GM18909 (cell line): ENCODE measurements at regions not wholly inside any gene's neighbourhood (a gene's known extent, or its start where the extent isn't known, plus 50 kb on each side); places are given as distances from the start of the nearest gene placed in this dataset.

ENCODE experiments used
- ATAC-seq: cut with Tn5 transposase; IDR thresholded peaks from one replicate; pipeline ENCODE4 v1.9.1; 2021; ENCODE audit warnings: mild to moderate bottlenecking; ENCODE audit not compliant: unreplicated experiment, poor library complexity

DNA sequence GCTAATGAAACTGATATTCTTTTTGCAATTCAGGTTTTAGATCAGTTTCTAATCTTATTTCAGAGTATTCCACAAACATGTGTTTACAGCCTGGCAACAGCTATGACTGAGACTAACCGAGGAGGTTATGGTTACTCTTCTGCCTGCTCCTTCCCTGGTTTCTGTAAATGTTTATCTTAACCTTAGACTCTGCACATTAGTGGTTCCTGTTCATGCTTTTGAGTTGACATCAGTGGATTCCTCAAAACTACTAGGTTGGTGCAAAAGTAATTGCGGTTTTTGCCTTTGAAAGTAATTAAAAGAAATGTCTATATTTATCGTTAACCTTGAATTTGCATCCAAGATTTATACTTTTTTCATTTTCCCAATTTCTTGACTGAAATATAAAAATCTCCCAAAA is 237.0 kb upstream of the TSHZ3 start:
- ATAC-seq, result no peak

DNA sequence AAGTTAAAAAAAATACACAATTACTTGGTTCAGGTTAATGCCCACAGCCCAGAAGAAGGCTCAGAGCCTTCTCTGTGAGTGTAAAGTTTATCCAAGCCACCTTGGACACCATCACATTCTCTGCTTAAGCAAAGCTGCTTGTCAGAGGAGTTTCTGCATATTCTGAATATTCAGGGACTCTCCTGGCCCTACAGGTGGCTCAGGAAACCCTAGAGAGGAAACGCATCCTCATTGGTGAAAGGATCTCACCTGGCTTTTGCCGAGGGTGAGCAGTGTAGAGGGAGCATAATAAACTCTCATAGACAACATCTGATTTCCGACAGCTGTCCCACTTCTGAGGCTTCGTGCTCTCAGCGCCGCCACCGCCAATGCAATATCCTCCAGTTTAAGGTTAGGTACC is 239.9 kb upstream of the TSHZ3 start:
- ATAC-seq, result no peak

DNA sequence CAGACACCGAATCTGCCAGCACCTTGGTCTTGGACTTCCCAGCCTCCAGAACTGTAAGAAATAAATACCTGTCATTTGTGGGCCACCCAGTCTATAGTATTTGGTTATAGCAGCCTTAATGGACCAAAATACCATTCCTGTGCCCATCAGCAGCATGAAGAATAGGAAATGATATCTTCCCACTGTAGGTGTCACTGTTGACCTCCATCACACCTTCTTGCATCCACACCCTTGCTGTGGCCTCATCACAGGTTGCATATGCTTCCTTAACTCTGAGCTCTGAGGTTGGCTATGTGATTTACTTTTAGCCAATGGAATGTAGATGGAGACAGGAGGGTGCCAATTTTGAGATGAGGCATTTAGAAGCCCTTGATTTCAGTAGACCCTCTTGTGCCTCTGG is 242.0 kb upstream of the TSHZ3 start:
- ATAC-seq, result no peak

DNA sequence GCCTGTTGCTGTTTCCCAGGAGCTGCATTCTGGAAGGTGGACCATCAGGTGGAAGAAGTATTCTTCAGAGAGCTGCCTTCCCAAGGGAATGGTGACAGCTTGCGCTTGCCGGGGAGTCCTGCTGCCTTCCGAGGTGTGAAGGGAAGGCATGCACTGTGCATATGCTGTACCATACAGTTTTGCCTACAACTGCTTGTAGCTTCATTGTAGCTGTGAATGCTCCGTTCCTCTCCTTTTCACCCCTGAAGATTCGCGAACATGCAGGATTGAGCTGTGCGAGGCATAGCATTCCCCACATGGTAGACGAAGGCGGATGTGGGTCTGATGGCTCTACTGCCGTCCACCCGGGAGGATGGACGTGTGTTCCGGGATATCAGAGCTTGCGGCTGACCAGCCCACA is 243.2 kb upstream of the TSHZ3 start:
- no peak for ATAC-seq

DNA sequence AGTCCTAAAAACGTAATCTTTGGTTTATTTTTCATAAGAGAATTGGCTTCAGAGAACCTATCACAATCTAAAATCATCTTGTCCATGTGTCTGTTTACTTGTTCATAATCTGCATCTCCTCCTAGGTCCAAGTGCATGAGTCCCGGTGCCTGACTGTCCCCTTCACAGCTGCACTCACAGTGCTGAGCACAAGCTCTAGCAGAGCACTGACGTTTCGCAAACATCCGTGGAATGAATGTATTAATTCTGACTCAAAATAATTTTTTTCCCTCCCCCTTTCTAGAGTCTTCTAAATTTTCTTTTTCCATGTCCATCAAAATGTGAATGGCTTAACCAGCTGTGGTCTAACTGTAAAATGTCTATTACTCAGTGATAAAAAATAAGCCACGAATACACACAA is 245.5 kb upstream of the TSHZ3 start:
- no peak for ATAC-seq

DNA sequence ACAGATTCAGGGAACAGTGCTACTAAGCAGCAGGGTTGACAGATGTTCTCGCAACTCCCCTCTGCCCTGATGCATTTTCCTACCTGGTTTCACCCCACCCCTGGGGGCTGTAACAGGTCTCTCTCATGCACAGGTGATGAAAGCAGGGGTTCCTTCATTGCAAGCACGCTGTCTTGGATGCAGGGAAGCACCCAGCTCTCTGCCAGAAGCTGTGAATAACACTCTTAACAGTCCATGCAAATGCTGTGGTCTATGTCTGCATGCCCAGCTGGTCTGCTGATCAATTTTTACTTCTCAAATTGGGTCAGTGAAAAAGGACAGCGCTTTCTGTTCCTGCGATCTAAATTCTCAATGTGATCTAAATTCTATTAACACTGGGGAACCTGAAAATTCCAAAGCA is 246.3 kb upstream of the TSHZ3 start:
- ATAC-seq, result no peak

DNA sequence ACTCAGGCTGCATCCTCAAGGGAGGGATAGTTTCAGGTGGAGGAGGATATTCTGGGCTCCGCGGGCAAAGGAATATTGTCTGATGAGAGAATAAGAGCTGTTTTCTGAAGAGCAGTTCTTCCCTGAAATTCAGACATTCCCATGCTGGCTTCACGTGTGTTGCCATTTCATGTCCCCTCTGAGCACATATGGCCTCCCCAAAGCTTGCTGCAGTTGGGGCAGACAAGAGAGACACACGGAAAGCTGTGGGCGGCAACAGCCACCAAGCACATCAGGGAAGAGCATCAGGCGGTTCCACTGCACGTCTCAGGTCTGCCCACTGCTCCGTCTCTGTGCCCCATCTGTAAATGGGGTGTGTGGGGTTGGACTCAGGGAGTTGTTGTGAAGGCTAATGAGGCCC is 247.5 kb upstream of the TSHZ3 start:
- no peak for ATAC-seq

DNA sequence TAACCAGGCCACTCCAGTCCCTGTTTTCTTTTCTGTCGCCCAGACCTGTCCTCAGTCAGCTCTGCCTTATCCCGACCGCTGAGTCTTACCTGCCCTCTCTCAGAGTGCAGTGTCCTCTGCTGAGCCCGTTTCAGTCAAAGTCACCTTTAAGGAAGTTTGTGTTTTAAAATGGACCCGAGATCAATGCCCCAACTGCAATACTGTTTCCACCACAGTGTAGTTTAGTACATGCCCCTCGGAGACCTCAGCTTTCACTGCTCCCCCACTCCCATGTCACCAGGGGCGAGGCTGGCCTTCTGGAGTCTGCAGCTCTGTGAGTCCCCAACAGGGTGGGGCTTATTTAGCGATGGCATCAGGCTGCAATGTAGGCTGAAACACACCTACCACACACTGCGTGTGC is 248.4 kb upstream of the TSHZ3 start:
- no peak for ATAC-seq

DNA sequence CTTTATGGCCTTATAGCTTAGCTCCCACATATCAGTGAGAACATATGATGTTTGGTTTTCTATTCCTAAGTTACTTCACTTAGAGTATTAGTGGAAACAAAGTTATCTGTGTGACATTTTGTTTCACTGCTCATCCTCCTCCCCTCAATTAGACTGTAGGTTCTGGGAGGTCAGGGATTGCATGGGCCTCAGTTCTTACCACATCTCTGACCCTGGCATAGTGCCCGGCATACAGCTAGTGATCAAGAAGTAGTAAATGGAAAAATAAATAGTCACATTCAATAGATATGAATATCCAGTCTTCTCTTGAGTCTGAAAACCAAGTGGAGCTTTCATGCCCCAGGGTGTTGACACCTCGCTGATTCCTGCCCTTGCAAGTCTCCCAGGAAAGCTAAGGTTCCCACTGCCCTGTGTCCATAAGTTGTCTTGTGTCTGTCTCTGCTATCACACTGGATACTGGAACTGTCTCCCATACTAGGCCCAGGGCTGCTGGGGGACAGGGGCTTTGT is 249.5 kb upstream of the TSHZ3 start:
- ATAC-seq, result no peak

DNA sequence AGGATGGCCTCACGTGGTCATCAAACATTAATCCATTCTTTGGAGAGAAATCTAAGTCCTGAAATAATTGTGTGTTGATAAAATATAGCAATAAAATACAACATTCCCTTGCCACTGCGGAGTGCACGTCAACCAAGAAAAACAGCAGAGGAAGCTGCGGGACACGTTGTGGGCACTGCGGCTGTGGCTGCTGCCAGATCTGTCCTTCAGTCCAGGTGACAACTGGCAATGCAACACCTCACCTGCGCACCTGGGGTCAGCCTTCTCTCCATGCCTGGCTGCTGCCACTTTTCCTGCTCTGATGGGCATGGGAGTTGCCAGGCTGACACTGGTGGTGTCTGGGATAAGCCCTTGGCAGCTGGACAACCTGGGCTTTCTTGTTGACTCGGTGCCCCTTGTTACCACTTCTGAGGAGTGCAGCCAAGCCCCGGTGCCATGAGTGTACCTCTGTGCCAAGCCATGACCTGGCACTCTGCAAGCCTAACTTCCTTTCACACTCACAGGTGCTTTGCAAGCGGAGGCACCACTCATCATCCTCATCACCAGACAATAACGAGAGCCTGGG is 251.6 kb upstream of the TSHZ3 start:
- no peak for ATAC-seq

DNA sequence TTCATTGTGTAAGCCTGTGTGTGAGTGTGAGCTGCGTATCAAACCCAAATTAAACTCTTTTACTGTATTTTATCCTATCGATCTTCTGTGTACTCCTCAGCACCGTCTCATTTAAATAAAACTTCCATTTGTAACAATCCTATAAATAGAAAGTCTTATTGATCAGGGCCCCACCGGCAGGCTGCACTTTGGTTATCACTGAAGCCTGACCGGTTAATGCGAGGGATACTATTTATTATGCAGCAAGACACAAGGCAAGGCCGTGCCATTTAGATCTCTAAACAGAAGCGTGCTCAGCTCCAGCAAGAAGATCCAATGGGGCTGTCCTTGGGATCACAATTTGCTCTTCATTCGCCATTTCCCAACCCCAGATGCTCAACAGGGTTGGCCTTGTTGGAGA is 252.6 kb upstream of the TSHZ3 start:
- ATAC-seq, result no peak

DNA sequence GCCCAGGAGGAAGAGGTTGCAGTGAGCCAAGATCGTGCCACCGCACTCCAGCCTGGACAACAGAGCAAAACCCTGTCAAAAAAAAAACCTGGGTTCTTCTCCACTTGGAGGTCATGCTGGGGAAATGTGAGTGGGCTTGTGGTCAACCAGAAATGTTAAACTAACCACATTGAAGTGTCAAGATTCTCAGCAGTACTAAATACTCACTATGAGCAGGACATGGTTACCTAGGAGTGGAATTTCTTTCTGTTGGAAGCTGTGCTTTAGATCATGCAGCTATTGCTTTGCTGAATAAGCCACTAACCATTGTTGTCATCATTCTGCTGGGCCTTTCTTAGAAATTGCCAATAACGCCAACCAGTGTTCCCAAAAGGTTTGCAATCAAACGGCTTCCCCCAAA is 253.3 kb upstream of the TSHZ3 start:
- ATAC-seq, result no peak

DNA sequence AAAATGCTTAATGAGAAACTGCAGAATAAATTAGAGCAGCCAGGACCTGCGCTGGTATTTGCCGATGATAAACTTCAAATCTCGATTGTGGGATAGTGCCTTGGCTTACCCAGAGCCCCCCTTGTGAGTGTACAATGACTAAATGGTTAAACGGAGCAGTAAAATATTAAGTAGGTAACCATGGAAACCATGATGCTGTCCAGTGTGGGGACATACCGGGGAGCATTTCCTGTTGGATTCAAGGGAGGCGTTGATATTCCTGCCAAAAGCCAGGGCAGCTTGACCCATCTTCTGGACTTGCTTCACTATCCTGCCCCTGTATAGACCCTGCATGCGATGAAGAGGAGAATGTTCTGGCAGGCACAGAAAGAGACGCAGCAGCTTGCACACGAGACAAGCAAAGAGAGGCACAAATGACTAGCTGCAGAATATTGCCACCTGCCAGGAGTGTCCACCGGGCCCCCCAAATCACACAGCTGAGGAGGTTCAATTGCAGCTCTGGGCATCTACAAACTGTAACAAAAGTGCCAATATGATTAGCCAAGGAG is 255.3 kb upstream of the TSHZ3 start:
- ATAC-seq, result no peak

DNA sequence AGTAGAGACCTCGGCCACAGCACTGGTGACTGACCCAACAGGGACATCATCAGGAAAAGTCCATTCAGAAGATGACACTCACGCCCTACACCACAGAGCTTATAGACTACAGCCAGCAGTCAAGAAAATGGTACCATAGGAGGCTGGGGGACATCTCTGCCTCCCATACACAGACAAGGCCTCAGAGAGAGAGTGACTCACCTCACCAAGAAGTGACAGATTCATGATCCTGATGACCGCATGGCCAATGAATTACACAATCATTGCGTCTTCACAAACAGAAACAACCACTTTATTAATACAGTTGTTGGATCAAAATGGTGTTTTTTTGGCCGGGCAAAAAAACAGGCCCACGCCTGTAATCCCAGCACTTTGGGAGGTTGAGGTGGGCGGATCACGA is 260.8 kb upstream of the TSHZ3 start:
- no peak for ATAC-seq

DNA sequence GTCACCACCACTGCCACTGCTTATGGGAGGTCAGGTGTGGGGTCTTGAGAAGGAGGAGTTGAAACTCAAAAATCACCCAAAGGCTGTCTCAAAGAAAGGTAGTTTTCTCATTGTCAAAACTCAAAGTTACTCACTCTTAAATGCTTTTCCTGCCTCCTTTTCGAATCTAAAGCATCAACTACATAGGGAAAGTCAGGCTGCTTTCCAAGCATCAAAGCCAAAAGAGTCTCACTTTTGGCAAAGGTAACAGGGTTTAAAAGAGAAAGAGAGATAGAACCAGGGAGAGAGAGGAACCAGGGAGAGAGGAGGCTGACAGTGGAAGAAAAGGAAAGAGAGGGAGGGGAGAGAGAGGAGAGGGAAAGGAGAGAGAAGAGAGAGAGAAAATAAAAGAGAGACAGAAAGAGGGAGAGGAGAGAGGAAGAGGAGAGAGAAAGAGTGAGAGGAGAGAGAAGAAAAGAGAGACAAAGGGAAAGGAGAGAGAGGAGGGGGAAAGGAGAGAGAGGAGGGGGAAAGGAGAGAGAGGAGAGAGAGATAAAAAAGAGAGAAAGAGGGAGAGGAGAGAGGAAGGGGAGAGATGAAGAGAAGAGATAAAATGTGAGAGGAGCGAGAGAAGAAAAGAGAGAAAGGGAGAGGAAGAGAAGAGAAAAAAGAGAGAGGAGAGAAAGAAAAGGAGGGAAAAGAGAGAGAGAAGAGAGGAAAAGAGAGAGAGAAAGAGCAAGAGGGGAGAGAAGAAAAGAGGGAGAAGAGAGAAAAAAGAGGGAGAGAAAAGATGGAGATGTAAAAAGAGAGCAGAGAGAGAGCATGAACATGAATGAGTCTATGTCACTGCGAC is 262.0 kb upstream of the TSHZ3 start:
- ATAC-seq, result no peak

DNA sequence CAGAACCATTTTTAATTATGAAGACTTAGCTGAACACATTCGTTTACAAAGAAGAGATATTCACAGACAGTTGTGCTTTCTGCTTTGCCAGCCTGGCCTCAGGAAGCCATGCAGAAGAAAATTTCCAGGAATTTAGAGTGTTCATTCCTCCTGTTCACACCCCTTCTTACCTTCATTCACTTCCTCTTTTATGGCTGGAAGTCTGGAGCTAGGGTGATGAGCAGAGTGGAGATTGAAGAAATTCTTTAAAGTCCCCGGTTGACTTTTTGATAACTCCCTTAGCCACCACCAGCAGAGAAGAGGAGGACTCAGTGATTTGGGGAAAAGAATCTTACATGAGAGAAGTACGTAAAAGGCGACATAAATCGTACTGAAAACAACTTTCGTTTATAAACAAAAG is 263.6 kb upstream of the TSHZ3 start:
- ATAC-seq, result no peak

DNA sequence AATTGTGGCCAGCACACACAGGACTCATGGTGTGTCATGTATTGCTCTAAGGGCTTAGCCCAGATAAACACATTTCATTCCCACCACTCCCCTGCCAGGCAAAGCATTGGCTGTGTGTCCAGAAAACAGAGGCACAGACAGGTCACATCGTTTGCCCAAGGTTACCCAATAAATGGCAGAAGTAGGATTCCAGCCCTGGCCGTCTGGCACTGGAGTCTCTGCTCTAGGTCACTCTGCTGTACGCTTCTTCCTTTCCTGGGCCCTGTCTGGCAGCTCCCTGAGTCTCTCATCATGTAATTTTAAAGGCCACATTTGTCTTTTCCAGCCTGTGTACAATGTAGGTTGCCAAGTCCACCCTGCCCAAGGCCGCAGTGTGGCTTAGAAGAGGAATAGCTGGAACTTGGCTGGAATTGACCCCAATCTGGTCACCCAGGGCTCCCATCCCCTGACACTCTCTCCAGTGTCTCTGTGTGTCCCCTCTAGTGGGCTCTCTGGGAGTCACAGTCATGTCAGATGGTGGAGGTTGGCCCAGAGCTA is 264.5 kb upstream of the TSHZ3 start:
- ATAC-seq, result no peak

DNA sequence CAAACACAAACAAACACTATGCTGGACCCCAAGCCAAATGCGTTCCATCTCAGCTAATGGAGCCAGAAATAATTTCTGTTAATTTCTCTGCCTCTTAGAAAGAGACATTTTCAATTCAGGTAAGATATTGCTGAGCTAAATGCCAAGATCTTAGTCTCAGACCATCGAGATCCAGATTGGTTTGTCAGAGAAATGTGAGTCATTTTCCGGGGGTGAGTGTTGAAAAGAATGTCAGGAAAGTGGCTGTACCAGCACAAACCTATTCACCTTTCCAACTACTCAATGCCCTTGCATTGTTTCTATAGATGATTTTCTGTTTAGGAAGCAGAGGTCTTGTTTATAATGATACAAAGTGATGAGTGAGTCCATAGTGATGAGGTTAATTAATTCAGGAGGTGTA is 266.8 kb upstream of the TSHZ3 start:
- no peak for ATAC-seq

DNA sequence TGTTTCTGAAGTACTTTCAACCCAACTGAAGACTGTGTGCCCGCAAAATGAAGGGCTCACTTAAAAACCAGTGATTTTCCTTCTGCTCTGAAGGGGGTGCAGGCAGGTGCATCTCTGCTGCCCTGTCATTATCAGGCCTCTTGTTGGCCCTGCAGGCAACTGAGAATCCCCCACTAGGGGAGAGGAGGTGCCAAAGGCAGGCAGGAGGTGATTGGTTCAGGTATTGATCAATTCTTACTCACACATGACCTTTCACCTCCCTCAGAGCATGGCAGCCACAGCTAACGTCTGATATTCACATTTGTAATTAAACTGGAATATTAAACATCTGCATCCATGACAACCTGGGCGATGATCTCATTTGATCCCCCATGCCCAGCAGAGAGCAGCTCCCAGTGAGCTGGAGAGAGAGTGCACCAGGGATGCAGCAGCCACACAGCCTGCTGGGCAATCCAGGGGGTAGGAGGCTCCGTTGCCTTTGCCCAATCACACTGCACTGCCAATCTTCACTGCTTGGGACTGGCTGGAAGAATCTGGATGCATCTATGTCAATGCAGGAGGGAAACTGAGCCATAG is 267.9 kb upstream of the TSHZ3 start:
- no peak for ATAC-seq

DNA sequence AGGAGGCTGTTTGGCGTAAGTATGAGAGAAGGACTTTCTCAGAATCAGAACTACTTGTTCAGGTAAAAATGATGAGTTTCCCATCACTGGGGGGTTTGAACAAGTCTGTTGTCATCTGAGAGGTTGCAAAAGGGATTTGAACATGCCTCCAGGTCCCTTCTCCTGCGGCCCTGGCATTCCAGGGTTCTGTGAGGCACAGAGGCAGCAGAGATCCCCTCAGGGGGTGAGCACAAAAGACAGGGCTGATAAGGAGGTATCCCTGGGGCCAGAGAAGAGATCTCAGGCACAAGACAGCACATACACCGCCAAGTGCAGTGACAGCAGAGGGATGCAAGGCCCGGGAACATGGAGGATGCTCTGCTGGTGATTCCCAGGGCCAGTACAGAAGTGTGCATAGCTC is 275.8 kb upstream of the TSHZ3 start:
- no peak for ATAC-seq

DNA sequence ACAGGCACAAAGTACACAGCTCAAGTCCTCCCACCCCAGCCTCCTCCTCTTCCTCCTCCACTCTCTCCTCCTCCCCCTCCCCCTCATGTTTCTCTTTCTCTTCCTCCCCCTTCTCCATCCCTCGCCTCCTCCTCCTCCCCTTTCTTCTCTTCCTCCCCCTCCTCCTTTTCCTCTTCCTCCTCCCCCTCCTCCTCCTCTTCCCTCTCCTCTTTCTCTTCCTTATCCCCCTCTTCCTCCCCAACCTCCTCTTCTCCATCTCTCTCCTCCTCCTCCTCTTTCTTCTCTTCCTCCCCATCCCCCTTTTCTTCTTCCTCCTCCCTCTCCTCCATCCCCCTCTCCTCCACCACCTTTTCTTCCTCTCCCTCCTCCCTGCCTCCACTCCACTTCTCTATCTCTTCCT is 276.3 kb upstream of the TSHZ3 start:
- ATAC-seq, result no peak
